Naive B cell (primary cell): ENCODE measurements at regions not wholly inside any gene's neighbourhood (a gene's known extent, or its start where the extent isn't known, plus 50 kb on each side); places are given as distances from the start of the nearest gene placed in this dataset.
"Not testable (repeated sequence)": the region's sequence is repeated elsewhere in the genome, so short reads cannot be mapped to it uniquely, and the experiment has no call there.

Source experiments
- ATAC-seq, 2 donors: fragments of 150-1000 bp; cut with Tn5 transposase; 2 replicates each; pipeline ENCODE4 v1.10.0; 2021; ENCODE audit warnings: low read depth in 2 of 2, mild to moderate bottlenecking in 2 of 2, moderate library complexity in 2 of 2
- DNase-seq: peaks from one replicate; pipeline ENCODE4 v3.0.0; 2022
- H3K27ac Mint-ChIP-seq, 6 donors: one replicate each; pipeline ENCODE4 v1.8.0; 2020 to 2022; ENCODE audit warnings: mild to moderate bottlenecking in 6 of 6, mixed read lengths in 6 of 6, moderate library complexity in 5 of 6, inconsistent platforms in 2 of 6
- H3K27me3 Mint-ChIP-seq, 3 donors: one replicate each; pipeline ENCODE4 v1.8.0; 2021 to 2022; ENCODE audit warnings: mixed read lengths in 3 of 3, mild to moderate bottlenecking in 1 of 3
- H3K36me3 Mint-ChIP-seq, 2 donors: one replicate each; pipeline ENCODE4 v1.8.0; 2020 to 2022; ENCODE audit warnings: mixed read lengths in 2 of 2, inconsistent platforms in 1 of 2, mild to moderate bottlenecking in 1 of 2
- H3K4me1 Mint-ChIP-seq, 3 donors: one replicate each; pipeline ENCODE4 v1.8.0; 2020 to 2022; ENCODE audit warnings: mixed read lengths in 3 of 3, inconsistent platforms in 1 of 3, mild to moderate bottlenecking in 1 of 3, moderate library complexity in 1 of 3
- H3K4me3 Mint-ChIP-seq, 8 donors: one replicate each; pipeline ENCODE4 v1.8.0; 2020 to 2022; ENCODE audit warnings: mild to moderate bottlenecking in 8 of 8, mixed read lengths in 8 of 8, moderate library complexity in 8 of 8, inconsistent platforms in 2 of 8
- H3K9me3 Mint-ChIP-seq, 7 donors: one replicate each; pipeline ENCODE4 v1.8.0; 2020 to 2022; ENCODE audit warnings: mixed read lengths in 7 of 7, mild to moderate bottlenecking in 5 of 7, inconsistent platforms in 2 of 7, moderate library complexity in 1 of 7

DNA sequence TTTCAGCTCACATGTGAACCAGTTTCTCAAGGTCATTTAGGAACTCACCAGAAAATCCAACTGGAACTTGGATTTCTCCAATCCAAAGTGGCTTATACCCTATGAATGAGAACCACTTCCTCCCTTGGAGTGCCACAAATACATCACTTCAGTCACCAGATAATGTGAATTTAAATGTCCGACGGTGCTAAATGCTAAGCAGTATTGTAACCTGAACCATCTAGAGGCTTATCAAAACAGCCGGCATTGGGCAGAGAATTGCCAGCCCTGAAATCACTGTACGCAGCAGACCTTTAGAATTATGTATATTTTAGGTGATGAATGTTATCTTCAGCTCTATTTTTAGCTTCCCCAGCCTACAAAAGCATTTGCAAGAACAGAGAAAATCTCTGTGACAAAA lies 76.8 kb upstream of the COX20 start:
- H3K36me3 Mint-ChIP-seq = peaks cover 0 to 5% of the 10 kb centered on the region in 2 donors
- no peak overlapping the region for H3K4me3 Mint-ChIP-seq
- H3K27me3 Mint-ChIP-seq = peaks cover 0 to 6% (median 6%) of the 10 kb centered on the region in 3 donors
- no peak for ATAC-seq
- peaks cover 0 to 10% (median 9%) of the 10 kb centered on the region in 3 donors for H3K4me1 Mint-ChIP-seq
- H3K27ac Mint-ChIP-seq = no peak overlapping the region
- H3K9me3 Mint-ChIP-seq = peaks cover 0 to 8% (median 3%) of the 10 kb centered on the region in 7 donors
- no peak for DNase-seq

DNA sequence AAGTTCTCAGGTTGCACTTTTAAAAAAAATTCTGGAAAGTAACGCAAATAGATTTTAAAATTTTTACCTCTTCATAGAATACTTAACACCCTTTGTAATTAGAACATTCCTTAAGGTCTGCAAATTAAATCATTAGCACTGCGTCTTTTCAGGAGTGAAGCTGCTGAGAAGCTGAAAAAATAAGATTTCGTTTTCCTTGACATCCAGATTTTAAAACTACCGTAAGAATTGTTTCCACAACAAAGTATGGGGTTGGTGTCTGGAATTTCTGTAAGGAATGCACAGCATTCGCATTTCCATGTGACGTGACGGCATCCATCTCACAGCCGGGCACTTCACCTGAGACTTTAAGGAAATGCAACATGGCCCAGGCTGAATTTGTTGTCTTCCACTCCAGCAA lies 76.3 kb upstream of the COX20 start:
- H3K4me1 Mint-ChIP-seq = peaks cover 0 to 10% (median 9%) of the 10 kb centered on the region in 3 donors
- H3K36me3 Mint-ChIP-seq = peaks cover 0 to 5% of the 10 kb centered on the region in 2 donors
- H3K4me3 Mint-ChIP-seq = no peak overlapping the region
- no peak for ATAC-seq
- peaks cover 0 to 8% (median 3%) of the 10 kb centered on the region in 7 donors for H3K9me3 Mint-ChIP-seq
- no peak for DNase-seq
- peaks cover 0 to 6% (median 6%) of the 10 kb centered on the region in 3 donors for H3K27me3 Mint-ChIP-seq
- H3K27ac Mint-ChIP-seq = no peak overlapping the region

DNA sequence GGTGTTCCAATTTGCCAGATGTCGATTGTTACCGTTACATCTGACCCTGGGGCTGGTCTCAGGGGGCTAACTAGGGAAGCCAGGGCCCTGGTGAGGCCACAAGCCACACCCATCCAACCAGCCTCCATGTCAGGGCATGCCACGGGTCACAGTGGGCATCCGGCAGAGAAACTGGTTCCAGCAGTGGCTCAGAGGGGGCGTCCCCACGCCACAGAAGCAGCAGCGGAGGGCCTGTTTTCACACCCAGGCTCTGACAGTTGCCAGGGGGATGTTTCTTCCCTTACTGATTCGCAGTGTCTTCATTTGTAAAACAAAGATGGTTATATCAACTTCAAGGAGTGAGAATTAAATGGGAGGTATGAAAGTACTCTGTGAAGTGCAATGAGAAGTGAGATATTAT lies 75.0 kb upstream of the COX20 start:
- H3K27me3 Mint-ChIP-seq = peaks cover 0 to 6% (median 6%) of the 10 kb centered on the region in 3 donors
- ATAC-seq (no peak), DNase-seq (no peak)
- H3K4me1 Mint-ChIP-seq = peaks cover 0 to 10% (median 9%) of the 10 kb centered on the region in 3 donors
- peaks cover 0 to 8% (median 6%) of the 10 kb centered on the region in 7 donors for H3K9me3 Mint-ChIP-seq
- H3K36me3 Mint-ChIP-seq = peaks cover 0 to 5% of the 10 kb centered on the region in 2 donors
- H3K27ac Mint-ChIP-seq = peak overlapping the region in 1 of 6 donors; percentile 81
- H3K4me3 Mint-ChIP-seq = no peak overlapping the region

DNA sequence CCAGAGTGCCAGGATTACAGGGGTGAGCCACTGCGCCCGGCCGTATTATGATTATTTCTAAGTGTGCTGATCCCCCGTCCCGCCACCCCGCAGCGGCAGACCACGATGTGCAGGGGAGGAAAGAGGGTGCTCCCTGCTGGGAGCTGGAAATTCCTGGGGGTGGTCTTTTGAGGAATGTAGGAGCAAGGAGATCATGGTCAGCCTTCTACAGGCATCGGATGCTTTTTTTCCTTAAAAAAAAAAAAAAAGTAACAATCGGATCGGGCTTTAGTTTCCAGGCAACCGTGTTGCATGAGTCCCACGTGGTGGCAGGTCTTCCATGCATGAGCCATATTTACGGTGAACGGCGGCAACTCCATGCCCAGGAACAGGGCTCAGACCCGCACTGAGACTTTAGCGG lies 74.2 kb upstream of the COX20 start:
- Mint-ChIP-seq H3K9me3 (peaks cover 0 to 8% (median 6%) of the 10 kb centered on the region in 7 donors), H3K4me3 (peak overlapping the region in 2 of 8 donors; percentile 29 to 43), H3K27ac (no peak overlapping the region), H3K27me3 (peaks cover 2 to 7% (median 6%) of the 10 kb centered on the region in 3 donors), H3K36me3 (peaks cover 0 to 5% of the 10 kb centered on the region in 2 donors), H3K4me1 (peaks cover 0 to 10% (median 9%) of the 10 kb centered on the region in 3 donors)
- no peak for ATAC-seq
- DNase-seq = no peak

DNA sequence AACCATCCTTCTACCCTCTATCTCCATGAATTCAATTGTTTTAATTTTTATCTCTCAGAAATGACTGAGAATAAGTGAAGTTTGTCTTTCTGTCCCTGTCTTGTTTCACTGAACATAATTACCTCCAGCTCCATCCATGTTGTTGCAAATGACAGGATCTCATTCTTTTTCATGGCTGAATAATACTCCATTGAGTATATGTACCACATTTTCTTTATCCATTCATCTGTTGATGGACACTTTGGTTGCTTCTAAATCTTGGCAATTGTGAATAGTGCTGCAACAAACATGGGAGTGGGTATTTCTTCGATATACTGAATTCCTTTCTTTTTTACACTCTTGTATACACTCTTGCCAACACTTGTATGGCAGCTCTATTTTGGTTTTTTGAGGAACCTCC lies 72.8 kb upstream of the COX20 start:
- H3K27me3 Mint-ChIP-seq = peaks cover 6 to 12% (median 10%) of the 10 kb centered on the region in 3 donors
- DNase-seq (no peak), ATAC-seq (no peak)
- peaks cover 0 to 10% (median 9%) of the 10 kb centered on the region in 3 donors for H3K4me1 Mint-ChIP-seq
- peaks cover 0 to 5% of the 10 kb centered on the region in 2 donors for H3K36me3 Mint-ChIP-seq
- H3K4me3 Mint-ChIP-seq = no peak overlapping the region
- peaks cover 0 to 9% (median 6%) of the 10 kb centered on the region in 7 donors for H3K9me3 Mint-ChIP-seq
- H3K27ac Mint-ChIP-seq = no peak overlapping the region

DNA sequence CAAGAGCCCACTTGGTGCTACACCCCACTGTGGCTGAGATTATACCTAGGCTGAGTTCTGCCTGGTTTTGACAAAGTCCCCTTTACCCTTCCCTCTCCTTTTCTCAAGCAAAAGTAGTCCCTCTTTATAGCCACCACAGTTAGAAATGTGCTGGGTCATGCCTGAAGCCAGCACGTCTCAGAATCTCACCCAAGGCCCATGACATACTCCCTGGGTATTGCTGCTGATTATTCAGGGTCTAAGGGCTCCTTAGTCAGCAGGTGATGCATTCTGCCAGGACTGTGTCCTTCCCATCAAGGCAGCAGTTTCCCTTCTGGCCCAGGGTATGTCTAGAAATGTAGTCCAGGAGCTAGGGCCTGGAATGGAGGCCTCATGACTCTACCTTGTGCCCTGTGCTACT lies 67.3 kb upstream of the COX20 start:
- peaks cover 0 to 7% (median 0%) of the 10 kb centered on the region in 7 donors for H3K9me3 Mint-ChIP-seq
- H3K4me3 Mint-ChIP-seq = peak overlapping the region in 1 of 8 donors; percentile 62
- ATAC-seq (no peak), DNase-seq (no peak)
- peaks cover 5 to 17% (median 10%) of the 10 kb centered on the region in 3 donors for H3K27me3 Mint-ChIP-seq
- H3K4me1 Mint-ChIP-seq = no peaks in the 10 kb centered on the region
- H3K36me3 Mint-ChIP-seq = peaks cover 0 to under 1% of the 10 kb centered on the region in 2 donors
- no peak overlapping the region for H3K27ac Mint-ChIP-seq

DNA sequence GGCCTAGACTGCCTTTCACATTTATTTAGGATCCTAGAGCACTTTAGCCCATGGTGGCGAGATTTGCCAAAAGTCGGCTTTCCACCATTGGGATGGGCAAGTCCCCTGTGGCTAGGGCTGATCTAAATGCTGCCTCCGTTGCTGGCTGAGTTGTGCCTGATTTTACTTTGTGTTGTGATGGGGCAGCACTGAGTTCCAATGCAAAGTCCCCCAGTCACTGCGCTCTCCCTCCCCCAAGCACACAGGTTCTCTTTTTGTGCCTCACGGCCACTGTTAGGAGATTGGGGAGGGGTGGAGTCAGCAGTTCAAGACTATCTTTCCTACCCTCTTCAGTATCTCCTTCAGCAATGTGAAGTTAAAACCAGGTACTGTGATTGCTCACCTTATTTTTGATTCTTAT lies 66.7 kb upstream of the COX20 start:
- Mint-ChIP-seq H3K4me3 (no peak overlapping the region), H3K4me1 (no peaks in the 10 kb centered on the region), H3K9me3 (peaks cover 0 to 7% (median 0%) of the 10 kb centered on the region in 7 donors), H3K27me3 (peaks cover 5 to 17% (median 10%) of the 10 kb centered on the region in 3 donors), H3K36me3 (no peaks in the 10 kb centered on the region), H3K27ac (peak overlapping the region in 1 of 6 donors; percentile 41)
- DNase-seq (no peak), ATAC-seq (no peak)

DNA sequence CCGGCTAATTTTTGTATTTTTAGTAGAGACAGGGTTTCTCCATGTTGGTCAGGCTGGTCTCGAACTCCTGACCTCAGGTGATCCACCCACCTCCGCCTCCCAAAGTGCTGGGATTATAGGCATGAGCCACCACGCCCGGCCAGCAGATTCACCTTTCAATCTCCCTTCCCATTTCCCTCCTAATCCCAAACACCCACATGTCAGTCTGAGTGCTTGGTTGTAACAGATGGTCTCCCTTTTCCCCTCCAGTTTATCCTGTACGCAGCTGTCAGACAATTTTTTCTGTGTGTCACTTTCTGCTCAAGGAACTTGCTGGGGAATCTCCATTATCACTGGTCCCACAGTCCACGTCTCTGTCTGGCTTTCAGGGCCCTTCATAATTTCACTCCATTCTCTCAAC lies 64.9 kb upstream of the COX20 start:
- DNase-seq, H3K36me3 Mint-ChIP-seq, H3K4me1 Mint-ChIP-seq, H3K4me3 Mint-ChIP-seq, ATAC-seq: not testable (repeated sequence)
- H3K27ac Mint-ChIP-seq = peak overlapping the region in 1 of 6 donors; percentile 1
- peaks cover 0 to 14% (median 0%) of the 10 kb centered on the region in 7 donors for H3K9me3 Mint-ChIP-seq
- peaks cover 5 to 17% (median 10%) of the 10 kb centered on the region in 3 donors for H3K27me3 Mint-ChIP-seq

DNA sequence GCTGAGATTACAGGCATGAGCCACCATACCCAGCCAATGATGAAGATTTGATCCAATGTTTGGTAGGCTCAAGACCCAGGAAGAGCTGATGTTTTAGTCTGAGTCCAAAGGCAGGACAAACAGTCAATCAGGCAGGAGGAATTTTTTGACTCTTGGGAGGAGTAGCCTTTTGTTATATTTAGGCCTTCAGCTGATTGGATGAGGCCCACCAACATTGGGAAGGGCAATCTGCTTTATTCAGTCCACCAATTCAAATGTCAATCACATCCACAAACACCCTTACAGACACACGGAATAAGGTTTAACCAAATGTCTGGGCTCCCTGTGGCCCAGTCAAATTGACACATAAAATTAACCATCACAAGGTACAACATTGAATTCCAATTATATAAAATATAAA lies 61.9 kb upstream of the COX20 start:
- Mint-ChIP-seq H3K4me1 (peaks cover 0 to 4% (median 3%) of the 10 kb centered on the region in 3 donors), H3K4me3 (no peak overlapping the region), H3K27ac (no peak overlapping the region), H3K9me3 (peaks cover 0 to 15% (median 0%) of the 10 kb centered on the region in 7 donors), H3K27me3 (peaks cover 4 to 7% (median 5%) of the 10 kb centered on the region in 3 donors), H3K36me3 (no peaks in the 10 kb centered on the region)
- no peak for DNase-seq
- ATAC-seq = no peak

DNA sequence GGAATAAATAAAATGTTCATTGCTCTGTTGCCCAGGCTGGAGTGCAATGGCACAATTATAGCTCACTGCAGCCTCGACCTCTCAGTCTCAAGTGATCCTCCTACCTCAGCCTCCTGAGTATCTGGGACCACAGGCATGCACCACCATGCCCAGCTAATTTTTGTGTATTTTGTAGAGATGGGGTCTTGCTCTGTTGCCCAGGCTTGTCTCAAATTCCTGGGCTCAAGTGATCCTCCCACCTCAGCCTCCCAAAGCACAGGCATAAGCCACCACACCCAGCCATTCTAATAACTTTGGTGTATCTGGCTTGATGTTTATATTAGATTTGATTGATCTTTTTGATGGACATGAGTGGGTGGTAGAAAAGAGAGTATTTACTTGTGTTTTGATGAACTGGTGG lies 58.7 kb upstream of the COX20 start:
- ATAC-seq, H3K36me3 Mint-ChIP-seq, H3K27me3 Mint-ChIP-seq, H3K27ac Mint-ChIP-seq, DNase-seq, H3K4me3 Mint-ChIP-seq, H3K4me1 Mint-ChIP-seq: not testable (repeated sequence)
- H3K9me3 Mint-ChIP-seq = peaks cover 0 to 15% (median 0%) of the 10 kb centered on the region in 7 donors

DNA sequence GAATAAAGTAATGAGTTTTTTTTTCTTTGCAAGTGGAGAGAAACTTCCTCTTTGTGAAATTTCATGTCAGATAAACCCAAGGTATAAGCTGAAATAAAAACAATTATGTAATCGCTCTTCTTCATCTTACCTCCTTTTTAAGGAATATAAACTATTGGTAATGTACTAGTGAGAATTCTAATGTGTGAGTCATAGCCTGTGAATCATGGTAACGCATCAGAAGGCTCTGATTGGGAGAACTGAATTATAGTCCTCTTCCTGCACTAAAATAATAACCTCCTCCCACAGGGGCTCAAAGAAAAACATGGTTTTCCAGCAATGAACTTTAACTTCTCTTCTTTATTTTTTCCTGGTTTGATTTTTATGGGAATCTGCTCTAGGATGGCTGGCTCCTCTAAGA lies 57.1 kb upstream of the COX20 start:
- no peak for DNase-seq
- Mint-ChIP-seq H3K9me3 (peaks cover 0 to 15% (median 0%) of the 10 kb centered on the region in 7 donors), H3K4me3 (no peak overlapping the region), H3K27ac (peak overlapping the region in 1 of 6 donors; percentile 15), H3K36me3 (no peaks in the 10 kb centered on the region), H3K27me3 (no peaks in the 10 kb centered on the region), H3K4me1 (peaks cover 3 to 8% (median 7%) of the 10 kb centered on the region in 3 donors)
- ATAC-seq = no peak

DNA sequence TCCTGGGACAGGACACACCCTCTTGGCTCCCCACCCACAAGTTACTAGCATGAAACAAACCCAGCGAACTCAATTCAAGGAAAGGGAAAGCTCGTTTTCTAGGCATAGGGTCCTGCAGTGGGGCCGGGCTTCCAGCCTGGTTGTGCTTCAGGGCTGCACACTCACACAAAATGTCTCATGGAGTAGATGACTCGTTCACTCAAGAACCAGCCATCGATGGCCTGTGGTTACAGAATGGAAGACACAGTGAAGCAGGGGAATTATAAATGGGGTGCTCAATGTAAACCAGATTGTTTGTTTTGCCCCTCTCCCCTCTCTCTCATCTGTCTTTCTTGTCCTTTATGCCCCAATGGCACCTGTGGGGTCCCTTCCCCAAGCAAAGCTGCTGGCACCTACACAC lies 56.0 kb upstream of the COX20 start:
- Mint-ChIP-seq H3K27me3 (no peaks in the 10 kb centered on the region), H3K27ac (peak overlapping the region in 1 of 6 donors; percentile 56), H3K4me3 (no peak overlapping the region), H3K4me1 (peaks cover 3 to 8% (median 7%) of the 10 kb centered on the region in 3 donors), H3K9me3 (peaks cover 0 to 13% (median 0%) of the 10 kb centered on the region in 7 donors), H3K36me3 (no peaks in the 10 kb centered on the region)
- ATAC-seq = no peak
- no peak for DNase-seq

DNA sequence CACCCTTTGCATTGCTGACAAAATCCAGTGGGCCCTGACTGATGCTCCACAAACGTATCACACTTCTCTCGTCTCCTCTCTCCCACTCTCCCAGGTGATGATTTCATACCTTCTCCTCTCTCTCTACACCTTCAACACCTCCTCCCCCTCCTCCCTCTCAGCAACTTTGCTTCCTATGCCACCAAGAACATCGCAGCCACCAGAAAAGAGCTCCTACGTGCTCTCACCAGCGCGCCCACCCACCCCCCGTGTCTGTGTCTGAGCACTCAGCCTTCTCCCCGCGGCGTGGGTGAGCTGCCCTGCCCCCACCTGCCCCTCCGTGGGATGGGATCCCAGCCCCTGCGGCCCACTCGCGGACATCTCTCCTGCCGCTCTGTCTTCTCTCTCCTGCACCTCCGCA lies 55.1 kb upstream of the COX20 start:
- ATAC-seq (no peak), DNase-seq (no peak)
- H3K4me3 Mint-ChIP-seq = peak overlapping the region in 1 of 8 donors; percentile 32
- H3K27me3 Mint-ChIP-seq = no peaks in the 10 kb centered on the region
- H3K9me3 Mint-ChIP-seq = peaks cover 0 to 4% (median 0%) of the 10 kb centered on the region in 7 donors
- H3K4me1 Mint-ChIP-seq = peaks cover 3 to 8% (median 7%) of the 10 kb centered on the region in 3 donors
- no peaks in the 10 kb centered on the region for H3K36me3 Mint-ChIP-seq
- H3K27ac Mint-ChIP-seq = peak overlapping the region in 2 of 6 donors; percentile 48 to 90

DNA sequence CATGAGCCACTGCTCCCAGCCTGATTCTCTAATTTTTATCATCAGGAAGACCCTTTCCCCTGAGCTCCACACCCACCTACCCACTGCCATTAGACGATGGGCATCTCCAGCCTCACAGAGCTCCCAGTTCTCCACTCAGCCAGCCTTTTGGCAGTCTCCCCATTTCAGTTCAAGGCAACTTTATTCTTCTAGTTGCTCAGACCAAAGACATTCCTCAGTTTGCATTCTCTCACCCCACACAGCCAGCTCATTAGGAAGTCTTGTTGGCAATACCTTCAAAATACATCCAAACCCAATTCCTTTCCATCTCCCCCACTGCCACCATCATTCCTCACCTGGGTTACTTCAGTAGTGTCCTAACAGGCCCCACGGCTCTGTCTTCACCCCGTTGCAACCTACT lies 53.4 kb upstream of the COX20 start:
- H3K36me3 Mint-ChIP-seq = no peaks in the 10 kb centered on the region
- ATAC-seq = no peak
- peak overlapping the region in 1 of 8 donors; percentile 30 for H3K4me3 Mint-ChIP-seq
- H3K4me1 Mint-ChIP-seq = peaks cover 3 to 8% (median 7%) of the 10 kb centered on the region in 3 donors
- H3K27me3 Mint-ChIP-seq = no peaks in the 10 kb centered on the region
- no peaks in the 10 kb centered on the region for H3K9me3 Mint-ChIP-seq
- no peak for DNase-seq
- H3K27ac Mint-ChIP-seq = no peak overlapping the region
